NCI-H2171 (cell line): ENCODE measurements at regions not wholly inside any gene's neighbourhood (a gene's known extent, or its start where the extent isn't known, plus 50 kb on each side); places are given as distances from the start of the nearest gene placed in this dataset.

Source experiments
- DNase-seq: peaks from one replicate; lab custom pipeline; 2025; lab: John Stamatoyannopoulos, UW

DNA sequence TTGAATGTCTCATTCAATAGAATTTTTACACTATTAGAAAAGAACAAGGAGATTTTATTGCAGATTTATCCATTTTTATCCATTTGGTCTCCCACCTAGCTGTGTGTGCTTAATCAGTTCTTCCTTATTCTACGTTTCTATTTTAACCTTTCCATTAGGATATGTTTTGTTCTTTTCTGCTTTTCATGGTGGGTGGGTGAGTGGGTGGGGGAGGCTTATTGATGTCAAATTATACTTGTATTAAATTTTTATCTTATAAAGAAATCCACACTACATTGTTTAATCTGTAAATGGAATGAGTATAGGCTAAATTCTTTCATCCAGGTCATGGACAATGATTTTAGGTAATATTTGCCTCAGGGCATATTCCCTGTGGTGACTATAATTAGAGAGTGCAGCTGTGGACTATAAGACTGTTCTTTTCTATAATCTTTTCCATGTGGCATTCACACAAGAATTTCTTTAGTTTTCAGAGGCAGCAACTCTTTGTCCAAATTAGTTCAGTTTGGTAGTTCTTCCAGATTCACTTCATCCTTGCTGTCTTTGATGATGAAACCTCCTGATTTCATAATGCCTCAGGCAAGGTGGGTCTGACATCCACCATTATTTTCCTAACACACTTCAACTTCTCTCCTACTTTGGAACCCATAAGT lies 2451.8 kb downstream of the PCDH7 start:
- DNase-seq, result no peak

DNA sequence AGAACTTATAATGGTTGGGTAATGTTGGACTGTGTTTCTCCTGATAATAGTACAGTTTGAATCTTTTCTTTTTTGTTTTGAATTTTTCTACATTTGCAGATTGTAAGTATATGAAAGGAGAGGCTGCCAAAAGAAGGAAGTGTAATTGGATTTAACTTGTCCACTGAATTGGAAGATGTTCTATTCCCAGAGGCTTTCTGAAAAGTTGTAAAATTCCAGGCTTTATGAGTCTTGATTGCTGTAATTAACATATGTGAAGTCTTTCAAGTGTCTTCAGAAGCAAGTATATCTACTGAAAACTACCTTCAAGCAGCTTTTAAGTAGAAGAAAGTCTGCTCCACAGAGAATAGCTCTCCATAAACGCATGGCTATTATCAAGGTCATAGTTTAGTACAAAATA lies 2456.4 kb downstream of the PCDH7 start:
- no peak for DNase-seq

DNA sequence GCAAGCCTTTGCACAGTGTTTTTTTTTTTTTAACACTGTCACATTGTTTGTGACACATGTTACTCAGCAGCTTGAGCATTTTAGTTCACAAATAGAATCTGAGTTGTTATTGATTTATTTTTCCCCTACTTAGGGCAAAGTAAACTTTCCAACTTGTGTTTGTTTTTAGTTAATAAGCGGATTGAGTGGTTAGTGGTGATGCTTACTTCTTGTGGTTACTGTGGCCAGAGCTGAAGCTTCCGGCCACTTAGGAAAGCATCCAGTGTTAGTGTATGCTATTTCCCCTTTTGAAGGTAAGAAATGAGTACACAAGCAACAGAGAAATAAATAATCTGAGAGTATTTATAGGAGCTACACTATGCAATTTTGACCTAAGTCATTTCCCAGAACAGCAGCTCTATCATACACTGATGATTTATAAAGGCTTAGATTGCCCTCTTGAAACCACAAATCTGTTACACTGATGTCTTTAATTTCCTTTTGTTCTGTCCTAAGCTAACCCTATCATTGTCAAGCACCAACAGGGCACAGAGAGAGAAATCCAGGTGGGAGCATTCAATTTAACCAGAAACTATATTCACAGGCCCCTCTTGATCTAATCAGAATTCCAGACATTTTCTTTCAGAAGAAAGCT lies 2464.6 kb downstream of the PCDH7 start:
- no peak for DNase-seq

DNA sequence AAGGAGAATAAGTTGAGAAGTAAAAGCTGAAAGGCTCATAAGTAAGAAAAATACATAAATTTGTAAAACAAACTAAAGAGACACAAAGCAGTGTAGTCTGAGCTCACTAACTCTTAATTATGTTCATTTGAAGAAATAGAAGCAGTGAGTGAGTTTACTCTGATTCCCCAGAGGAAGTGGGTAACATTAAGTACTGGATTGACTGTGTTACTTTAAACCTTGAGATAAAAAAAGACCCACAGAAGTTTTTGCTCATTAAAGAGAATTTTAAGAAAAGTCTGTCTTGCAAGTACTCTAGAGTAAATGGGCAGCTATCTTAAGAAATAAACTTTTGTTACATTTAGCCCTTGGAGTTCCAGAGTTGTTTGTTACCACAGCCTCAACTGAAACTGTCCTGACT lies 2466.9 kb downstream of the PCDH7 start:
- no peak for DNase-seq

DNA sequence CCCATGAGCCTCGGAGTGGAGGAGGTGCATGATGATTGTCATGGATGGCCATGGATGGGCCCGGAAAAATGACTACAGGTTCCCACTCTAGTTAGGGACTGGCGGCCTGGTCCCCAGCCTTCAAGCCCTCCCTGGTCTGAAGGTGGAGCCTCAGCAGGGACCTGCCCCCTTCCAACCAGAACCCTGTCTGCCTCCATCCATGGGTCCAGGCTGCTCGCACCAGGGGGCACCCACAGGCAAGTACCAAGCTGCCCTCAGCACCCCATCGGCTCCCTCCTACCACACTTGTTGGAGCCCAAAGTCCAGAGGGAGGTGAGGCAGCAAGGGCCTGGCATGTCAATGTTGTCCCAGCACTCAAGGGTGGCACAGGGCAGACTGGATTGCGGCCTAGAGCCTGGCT lies 2468.6 kb downstream of the PCDH7 start:
- no peak for DNase-seq

DNA sequence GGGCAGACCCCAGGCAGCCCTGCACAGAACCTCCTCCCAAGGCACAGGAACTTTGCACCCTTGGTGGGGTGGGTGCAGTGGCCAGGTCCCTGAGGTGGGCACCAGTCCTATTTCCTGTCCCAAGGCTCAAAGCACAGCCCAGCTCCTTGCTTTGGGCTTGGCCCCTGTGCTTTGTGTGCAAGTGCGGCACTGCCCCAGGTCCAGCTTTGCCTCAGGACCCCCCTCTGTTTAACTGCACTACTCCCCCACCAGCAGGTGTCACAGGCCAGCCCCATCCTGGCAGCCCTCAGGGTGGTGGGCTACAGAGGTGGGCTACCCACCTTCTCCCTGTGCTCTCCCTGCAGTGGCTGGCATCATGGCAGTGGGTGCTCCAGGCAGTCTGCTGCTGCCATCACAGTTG lies 2469.0 kb downstream of the PCDH7 start:
- DNase-seq, result no peak

DNA sequence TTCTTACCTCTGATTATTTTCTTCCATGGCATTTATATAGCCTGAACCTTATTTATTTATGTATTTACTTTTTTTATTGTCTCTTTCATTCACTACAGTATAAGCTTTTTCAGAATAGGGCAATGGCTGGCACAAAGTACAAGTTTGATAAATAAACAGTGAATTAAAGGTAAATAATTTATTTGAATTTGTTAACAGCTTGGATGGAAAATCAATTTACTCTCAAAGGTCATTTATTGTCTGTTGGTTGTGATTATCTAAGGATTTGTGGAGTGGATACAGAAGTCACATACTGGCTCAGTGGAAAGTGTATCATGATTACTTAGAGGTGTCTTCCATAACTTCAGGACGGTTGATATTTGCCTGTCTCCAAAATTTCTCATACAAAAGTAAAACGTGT lies 2472.9 kb downstream of the PCDH7 start:
- no peak for DNase-seq

DNA sequence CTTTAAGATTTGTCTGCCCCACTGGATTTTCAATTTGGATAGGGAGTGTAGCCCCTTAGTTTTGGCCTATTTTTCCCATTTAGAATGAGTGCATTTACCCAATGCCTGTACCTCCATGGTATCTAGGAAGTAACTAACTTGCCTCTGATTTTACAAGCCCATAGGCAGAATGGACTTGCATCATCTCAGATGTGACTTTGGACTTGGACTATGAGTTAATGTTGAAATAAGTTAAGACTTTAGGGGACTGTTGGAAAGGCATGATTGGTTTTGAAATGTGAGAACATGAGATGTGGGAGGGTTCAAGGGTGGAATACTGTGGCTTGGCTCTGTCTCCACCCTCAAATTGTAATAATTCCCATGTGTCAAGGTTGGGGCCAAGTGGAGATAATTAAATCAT lies 2480.2 kb downstream of the PCDH7 start:
- DNase-seq, result no peak

DNA sequence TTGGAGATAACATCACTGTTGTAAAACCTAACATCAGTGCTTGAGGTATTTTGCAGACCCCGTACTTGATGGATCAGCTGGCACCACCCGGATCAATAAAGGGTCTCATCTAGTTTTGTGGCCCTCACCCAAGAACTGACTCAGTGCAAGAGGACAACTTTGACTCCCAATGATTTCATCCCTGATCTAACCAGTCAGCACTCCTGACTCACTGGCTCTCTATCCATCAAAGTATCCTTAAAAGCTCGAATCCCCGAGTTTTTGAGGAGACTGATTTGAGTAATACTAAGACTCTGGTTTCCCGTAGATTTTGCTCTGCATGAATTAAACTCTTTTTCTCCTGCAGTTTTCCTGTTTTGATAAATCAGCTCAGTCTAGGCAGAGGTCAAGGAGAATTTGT lies 2498.1 kb downstream of the PCDH7 start:
- DNase-seq, result no peak

DNA sequence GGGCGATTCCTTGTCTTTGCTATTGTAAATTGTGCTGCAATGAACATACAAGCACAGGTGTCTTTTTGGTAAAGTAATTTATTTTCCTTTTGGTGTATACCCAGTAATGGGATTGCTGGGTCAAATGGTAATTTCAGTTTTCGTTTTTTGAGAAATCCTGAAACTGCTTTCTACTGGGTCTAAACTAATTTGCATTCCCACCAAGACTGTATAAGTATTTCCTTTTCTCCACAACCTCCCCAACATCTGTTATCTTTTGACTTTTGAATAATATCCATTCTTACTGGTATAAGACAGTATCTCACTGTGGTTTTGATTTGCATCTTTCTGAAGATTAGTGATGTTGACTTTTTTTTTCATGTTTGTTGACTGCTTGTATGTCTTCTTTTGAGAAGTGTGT lies 2506.0 kb downstream of the PCDH7 start:
- no peak for DNase-seq

DNA sequence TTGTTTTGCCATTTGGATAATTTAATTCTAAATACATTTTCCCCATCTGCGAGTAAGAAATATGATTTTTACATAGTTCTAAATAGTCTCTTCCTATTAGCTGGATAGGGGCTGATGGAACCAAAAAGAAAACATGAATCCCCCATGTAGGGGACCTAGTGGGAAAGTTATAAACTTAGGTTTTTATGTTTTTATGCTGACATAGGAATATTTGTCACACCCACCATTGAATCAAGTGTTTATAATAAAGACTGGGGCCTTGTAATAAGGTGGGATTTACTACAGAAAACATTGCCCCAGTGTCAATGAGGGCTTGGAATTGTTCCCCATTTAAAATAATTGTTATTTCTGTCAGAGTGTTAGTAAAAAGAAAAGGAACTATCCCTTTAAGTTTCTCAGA lies 2506.6 kb downstream of the PCDH7 start:
- no peak for DNase-seq

DNA sequence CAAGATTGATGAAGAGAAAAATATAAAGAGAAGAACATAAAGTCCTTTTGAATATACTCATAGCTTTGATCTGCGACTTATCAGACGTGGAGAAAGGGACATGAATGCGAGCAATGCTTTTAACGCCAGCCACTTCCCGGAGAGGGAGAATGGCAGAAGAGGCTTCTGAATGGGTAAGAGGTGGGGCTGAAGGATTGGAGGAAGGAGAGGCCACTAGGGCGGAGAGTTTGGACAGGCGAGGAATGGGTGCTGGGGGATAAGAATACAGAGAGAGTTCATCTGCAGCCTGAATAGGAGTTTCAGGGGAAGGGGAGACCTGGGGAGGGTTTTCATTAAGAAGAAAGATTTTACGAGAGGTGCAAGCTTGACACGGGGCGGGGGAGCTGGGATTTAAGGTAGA lies 2534.9 kb downstream of the PCDH7 start:
- no peak for DNase-seq

DNA sequence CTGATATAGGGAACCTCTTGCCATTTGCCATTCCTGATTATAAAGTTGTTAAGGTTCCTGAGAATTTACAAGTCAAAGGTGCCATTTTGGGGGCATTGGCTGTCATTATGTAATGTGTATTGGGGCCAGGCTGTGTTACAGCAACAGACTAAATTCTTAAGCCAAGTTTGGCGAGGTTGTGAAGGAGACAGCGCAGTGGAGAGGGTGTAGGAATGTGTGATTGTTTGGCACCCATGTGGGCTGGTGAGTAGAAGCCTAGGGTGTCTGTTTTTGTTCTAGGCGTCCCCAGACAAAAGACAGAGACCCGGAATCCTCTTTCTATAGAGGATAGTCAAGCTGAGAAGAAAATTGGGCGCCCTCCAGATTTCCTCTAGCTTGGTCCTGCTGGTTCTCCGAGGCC lies 2535.3 kb downstream of the PCDH7 start:
- no peak for DNase-seq

DNA sequence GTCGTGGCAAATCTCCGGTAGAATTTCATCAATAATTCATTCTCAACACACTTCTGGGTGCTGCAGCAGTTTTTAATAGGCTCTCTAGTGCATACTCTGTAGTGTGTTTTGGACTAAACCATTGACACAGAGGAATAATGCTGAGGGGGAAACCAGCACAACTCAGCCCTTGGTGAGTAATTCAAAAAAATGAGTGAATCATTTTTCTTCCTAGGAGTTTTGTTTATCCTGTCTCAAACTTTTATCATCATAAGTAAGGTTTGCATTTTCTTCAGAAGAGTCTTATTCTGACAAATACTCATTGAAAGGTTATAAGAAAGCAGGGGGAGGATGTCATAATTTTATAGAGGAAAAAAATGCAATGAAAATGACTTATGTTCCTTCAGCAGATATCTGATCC lies 2542.7 kb downstream of the PCDH7 start:
- DNase-seq, result no peak

DNA sequence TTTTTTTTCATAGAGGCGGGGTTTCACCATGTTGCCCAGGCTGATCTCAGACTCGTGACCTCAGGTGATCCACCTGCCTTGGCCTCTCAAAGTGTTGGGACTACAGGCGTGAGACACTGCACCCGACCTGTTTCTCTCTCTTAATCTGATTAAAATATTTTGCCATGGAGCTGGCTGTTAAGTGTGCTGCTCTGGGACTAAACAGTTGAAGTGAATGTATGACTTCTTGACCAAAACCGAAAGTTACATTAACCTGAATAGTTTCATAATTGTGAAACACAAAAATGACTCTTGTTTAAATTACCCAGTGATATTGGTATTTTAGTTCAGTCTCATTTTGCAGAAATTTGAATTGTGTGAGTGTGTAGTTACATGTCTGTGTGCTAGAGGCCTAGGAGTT lies 2548.6 kb downstream of the PCDH7 start:
- DNase-seq, result no peak

DNA sequence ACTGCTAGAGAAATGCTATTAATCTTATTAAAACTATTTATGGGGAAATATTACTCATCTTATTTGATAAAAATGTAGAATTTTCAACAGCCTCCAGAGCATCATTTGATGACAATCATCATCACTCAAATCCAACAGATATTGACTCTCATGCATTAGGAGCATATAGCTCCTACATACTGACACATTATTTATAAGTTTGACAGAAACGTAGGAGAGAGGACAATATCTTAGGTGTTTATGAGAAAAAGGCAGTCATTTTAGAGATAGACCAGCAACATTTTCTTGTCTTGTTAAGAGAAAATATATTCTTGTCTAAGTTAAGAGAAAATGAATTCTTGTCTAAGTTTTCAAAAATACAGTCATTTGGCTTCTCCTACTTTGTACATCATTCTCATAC lies 2550.2 kb downstream of the PCDH7 start:
- no peak for DNase-seq

DNA sequence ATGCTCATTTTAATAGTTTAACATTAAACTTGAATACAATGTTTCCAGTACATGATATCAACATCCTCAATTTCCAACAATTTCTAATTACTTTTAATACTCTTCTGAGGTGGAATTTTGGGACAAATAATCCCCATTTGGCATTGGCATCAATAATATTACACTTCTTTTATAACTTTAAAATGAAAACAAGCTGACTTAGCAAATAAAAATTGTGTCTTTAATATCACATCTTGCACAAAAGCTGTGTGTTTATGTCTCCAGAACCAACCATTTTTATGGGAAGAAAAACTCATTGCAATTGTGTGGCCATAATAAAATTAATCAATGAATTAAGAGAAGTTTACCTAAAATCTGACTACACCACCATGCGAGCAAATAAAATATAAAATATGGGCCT lies 2552.6 kb downstream of the PCDH7 start:
- DNase-seq, result no peak

DNA sequence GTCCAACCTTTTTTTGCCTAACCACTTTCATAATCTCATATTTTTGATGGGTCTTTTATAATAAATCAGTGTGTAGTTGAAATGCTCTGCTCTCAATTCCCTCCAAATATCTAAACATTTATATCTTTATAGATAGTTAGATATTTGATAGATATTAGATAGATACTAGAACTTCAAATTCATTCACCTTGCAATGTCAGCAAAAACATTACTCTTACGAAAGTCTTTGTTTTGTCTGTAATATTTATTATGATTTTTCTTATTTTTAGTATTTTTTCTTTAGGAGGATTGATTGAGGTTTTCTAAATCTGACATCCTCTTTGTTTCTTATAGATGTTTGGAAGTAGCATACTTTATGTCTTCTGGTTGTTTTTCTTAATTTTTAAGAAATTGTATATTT lies 2563.6 kb downstream of the PCDH7 start:
- no peak for DNase-seq

DNA sequence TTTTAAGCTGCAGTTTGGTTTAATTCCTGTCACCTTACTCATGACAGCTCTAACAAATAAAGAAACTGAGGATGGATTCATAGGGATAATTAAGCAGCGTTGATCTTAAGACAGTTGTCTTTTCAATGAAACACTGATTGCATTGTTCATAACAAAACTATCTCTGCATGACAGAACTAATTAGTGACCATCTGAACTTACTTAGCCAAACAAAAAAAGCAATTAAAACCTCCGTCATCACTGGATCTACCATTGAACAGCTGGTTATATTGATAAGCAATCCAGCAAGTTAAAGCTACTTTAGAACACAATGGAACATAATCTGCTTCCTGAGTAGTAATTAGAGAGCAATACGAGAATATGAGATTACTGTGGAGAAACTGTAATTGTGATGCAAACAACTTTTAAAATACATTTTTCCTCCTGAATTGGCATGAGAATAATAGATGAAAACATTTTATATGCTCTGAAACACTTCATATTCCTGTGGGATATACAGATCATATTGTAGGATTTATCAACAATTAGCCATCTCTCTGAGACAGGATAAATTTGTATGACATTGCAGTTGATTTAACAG lies 2576.8 kb downstream of the PCDH7 start:
- DNase-seq, result no peak

DNA sequence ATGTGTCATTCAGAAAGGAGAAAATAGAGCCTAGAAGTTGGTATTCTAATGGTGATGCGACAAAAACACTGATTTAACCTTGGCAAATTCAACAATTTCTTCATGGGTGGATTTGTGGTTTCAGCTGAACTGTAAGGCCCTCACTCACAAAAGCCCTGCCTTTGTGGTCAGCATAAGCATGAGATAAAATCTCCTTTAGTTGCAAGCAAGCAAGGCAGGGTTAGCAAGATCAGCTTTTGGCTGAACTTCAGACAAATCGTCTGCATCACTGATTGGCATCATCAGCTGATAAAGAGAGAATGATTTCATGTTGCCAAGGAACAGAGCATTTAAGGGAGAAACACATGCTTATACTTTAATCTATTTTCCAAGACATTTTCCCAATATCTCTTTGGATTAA lies 2582.2 kb downstream of the PCDH7 start:
- no peak for DNase-seq

DNA sequence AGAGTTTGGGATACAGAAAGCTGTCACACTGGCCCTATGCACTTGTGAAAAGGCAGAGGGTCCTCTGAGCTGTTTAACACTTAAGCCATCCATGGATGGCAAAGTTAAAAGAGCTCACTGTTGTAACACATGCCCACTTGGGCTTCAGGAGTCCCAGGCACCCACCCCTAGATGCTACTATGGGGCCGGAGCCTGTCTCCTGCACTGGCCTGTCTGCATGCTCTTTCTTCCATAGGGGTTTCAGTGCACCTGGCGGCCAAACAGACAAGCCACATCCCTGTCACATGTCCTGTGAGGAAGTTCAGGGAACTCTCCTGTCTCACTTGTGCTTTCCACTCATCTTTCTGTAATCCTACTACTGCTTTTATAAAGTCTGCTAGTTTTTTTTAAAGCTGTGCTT lies 2586.0 kb downstream of the PCDH7 start:
- DNase-seq, result no peak

DNA sequence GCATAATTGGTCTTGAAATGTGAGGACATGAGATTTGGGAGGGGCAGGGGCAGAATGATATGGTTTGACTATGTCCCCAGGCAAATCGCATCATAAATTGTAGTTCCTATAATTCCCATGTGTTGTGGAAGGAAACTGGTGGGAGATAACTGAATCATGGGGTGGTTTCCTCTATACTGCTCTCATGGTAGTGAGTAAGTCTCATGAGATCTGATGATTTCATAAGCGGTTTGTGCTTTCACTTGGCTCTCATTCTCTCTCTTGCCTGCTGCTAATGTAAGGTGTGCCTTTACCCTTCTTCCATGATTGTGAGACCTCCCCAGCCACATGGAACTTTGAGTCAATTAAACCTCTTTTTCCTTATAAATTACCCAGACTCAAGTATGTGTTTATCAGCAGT lies 2595.9 kb downstream of the PCDH7 start:
- DNase-seq, result no peak

DNA sequence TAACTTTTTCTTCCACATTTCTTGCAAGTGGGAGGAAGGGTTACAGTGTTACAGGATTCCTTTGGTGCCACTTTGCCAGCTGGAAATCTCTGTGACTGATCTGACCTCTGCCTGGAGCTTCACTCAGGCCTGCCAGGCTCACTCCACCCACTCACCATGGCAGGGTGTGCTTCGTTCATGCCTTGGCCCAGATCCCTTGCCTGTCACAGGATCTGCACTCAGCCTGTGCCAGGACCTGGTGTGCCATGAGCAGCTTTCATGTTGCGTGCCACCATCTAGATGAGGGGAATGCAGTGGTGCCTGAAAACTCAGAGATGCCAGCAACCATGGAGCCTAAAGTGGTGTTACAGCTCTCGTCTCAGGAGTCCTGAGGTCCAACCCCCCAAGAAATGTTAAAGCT lies 2596.4 kb downstream of the PCDH7 start:
- DNase-seq, result no peak

DNA sequence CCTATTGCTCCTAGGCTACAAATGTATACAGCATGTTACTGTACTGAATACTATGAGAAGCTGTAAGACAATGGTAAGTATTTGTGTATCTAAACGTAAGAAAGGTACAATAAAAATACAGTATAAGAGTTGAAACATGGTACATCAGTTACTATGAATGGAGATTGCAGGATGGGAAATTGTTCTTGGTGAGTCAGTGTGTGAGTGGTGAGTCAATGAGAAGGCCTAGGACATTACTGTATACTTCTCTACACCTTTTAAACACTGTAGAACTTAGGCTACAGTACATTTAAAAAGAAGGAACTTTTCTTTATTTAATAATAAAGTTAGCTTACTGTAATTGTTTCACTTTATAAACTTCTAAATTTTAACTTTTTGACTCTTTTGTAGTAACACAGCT lies 2603.2 kb downstream of the PCDH7 start:
- DNase-seq, result no peak
